GM12874 (cell line): ENCODE measurements at regions not wholly inside any gene's neighbourhood (a gene's known extent, or its start where the extent isn't known, plus 50 kb on each side); places are given as distances from the start of the nearest gene placed in this dataset.

ENCODE experiments used
- CTCF ChIP-seq: IDR thresholded peaks from 2 replicates; pipeline ENCODE4 v1.5.1; 2011; ENCODE audit warnings: low read depth, mild to moderate bottlenecking, control low read depth, low read length, moderate library complexity; ENCODE audit not compliant: insufficient read depth

GRCh38 chr6:155684416-155685196 lies 229.0 kb upstream of the NOX3 start:
- TF ChIP-seq CTCF, result no peak

- TF ChIP-seq CTCF, result no peak
These were observed 222.7 kb upstream of the NOX3 start for GRCh38 chr6:155678361-155678760.

DNA sequence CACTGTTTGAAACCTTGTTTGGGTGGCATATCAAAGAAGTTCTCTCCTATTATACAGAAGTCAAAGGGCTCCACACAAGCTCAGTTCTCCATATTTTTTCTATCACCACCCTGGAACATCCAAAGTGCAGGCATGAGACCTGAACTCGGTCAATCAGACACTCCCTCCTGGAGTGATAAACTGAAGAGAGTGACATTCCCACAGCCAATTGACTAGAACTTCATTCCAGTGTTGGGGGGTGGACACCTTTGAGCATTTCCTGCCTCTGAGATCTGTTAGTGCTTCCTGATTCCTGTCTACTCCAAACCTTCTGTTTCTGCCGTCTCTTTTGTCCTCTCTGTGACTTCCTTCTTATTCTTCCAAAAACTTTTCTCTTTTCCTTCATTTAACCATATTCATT lies 220.7 kb upstream of the NOX3 start:
- no peak for TF ChIP-seq CTCF

DNA sequence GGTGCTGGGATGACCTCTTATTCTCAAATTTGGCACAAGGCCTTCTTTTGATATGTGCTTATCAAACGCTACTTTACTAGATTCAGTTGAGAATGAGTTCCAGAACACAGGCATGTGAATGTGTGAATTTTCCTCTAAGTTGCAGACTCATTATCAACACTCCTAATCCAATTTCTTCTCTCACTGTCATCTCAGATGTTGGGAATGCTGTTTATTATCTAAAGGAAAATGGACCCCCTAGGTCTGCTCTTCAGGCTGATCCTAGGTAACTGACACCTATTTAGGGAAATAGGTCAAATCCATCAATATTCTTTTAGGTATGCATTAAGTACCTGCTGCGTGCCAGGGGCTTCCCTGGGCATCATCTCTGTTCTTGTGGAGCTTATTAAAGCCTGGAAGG lies 215.0 kb upstream of the NOX3 start:
- TF ChIP-seq CTCF, result no peak

GRCh38 chr6:155660251-155660977 lies 204.8 kb upstream of the NOX3 start:
- no peak for TF ChIP-seq CTCF

DNA sequence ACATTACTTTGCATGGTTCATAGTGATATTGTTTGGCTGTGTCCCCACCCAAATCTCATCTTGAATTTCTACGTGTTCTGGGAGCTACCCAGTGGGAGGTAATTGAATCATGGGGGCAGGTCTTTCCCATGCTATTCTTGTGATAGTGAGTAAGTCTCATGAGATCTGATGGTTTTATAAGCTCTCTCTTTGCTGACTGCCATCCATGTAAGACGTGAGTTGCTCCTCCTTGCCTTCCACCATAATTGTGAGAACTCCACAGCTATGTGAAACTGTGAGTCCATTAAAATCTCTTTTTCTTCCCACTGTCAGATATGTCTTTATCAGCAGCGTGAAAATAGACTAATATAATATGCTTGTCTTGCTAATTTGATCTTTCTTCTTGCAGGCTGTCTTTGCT lies 200.4 kb upstream of the NOX3 start:
- no peak for TF ChIP-seq CTCF

DNA sequence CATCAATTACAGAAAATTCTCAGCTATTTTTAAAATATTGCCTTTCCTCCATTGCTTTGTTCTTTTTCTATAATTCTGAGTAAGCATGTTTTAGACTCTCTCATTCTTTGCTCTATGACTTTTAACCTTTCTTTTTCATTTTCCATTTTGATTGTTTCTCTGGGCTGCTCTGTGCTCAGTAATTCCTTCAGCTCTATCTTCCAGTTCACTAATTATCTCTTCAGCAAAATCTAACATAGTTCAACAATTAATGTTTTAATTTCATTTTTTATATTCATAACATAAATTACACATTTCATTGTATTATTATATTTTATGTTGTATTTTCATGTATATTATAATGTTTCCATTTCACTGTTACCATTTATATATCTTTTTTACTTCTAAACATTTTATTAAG lies 198.8 kb upstream of the NOX3 start:
- no peak for TF ChIP-seq CTCF
